WTC11 (cell line): ENCODE measurements at regions not wholly inside any gene's neighbourhood (a gene's known extent, or its start where the extent isn't known, plus 50 kb on each side); places are given as distances from the start of the nearest gene placed in this dataset.

Experiments
- ATAC-seq: fragments of 200-7000 bp; cut with Tn5 transposase; 2 replicates; pipeline ENCODE4 v1.10.0; 2021; ENCODE audit warnings: mild to moderate bottlenecking, moderate library complexity
- CTCF ChIA-PET: fragments of 300-600 bp; sonication (Branson Sonifier 250); formaldehyde crosslinking; loops from one replicate; lab custom pipeline; 2021; ENCODE audit warnings: antibody characterized with exemption; lab: Charles Lee
- POLR2A ChIA-PET: fragments of 350-600 bp; sonication (Branson Sonifier 250); formaldehyde crosslinking; loops from one replicate; lab custom pipeline; 2021; ENCODE audit warnings: antibody characterized with exemption; lab: Charles Lee
- DNase-seq: peaks from one replicate; pipeline ENCODE4 v3.0.0; 2021; ENCODE audit warnings: low spot score
- H3K27ac Mint-ChIP-seq: 2 replicates; pipeline ENCODE4 v1.8.0; 2021; ENCODE audit warnings: mixed read lengths
- H3K27me3 Mint-ChIP-seq: 2 replicates; pipeline ENCODE4 v1.8.0; 2021; ENCODE audit warnings: low read depth, mild to moderate bottlenecking, moderate library complexity, mixed read lengths
- H3K36me3 Mint-ChIP-seq: 2 replicates; pipeline ENCODE4 v1.8.0; 2021; ENCODE audit warnings: mixed read lengths
- H3K4me1 Mint-ChIP-seq: 2 replicates; pipeline ENCODE4 v1.8.0; 2022; ENCODE audit warnings: mixed read lengths
- H3K4me3 Mint-ChIP-seq: 2 replicates; pipeline ENCODE4 v1.8.0; 2021; ENCODE audit warnings: mild to moderate bottlenecking, moderate library complexity, mixed read lengths
- H3K9me3 Mint-ChIP-seq: 2 replicates; pipeline ENCODE4 v1.8.0; 2021; ENCODE audit warnings: mixed read lengths
- CREM ChIP-seq: sonication (generic); formaldehyde crosslinking; IDR thresholded peaks from 2 replicates; pipeline ENCODE4 v1.8.1; 2022; ENCODE audit warnings: mild to moderate bottlenecking, missing genetic modification reagents, moderate library complexity
- E2F5 ChIP-seq: sonication (generic); formaldehyde crosslinking; IDR thresholded peaks from 2 replicates; pipeline ENCODE4 v1.8.1; 2022; ENCODE audit warnings: mild to moderate bottlenecking, moderate library complexity, missing genetic modification reagents
- GRHL2 ChIP-seq: fragments of 250-450 bp; sonication (Bioruptor Pico); IDR thresholded peaks from 2 replicates; pipeline ENCODE4 v1.8.0; 2022; ENCODE audit warnings: mild to moderate bottlenecking, moderate library complexity; ENCODE audit not compliant: insufficient replicate concordance, severe bottlenecking
- IRF1 ChIP-seq: sonication (generic); formaldehyde crosslinking; IDR thresholded peaks from 2 replicates; pipeline ENCODE4 v1.8.0; 2023; ENCODE audit warnings: missing genetic modification reagents
- MLX ChIP-seq: sonication (generic); formaldehyde crosslinking; IDR thresholded peaks from 2 replicates; pipeline ENCODE4 v1.8.1; 2023; ENCODE audit warnings: mild to moderate bottlenecking, missing genetic modification reagents, moderate library complexity
- MXD4 ChIP-seq: fragments of 250-450 bp; sonication (Bioruptor Pico); IDR thresholded peaks from 2 replicates; pipeline ENCODE4 v1.8.0; 2021; ENCODE audit warnings: mild to moderate bottlenecking, moderate library complexity, borderline replicate concordance
- NFE2L1 ChIP-seq: sonication (generic); formaldehyde crosslinking; IDR thresholded peaks from 2 replicates; pipeline ENCODE4 v1.8.1; 2023; ENCODE audit warnings: missing genetic modification reagents
- NFYB ChIP-seq: sonication (generic); formaldehyde crosslinking; conservative IDR thresholded peaks from 2 replicates; pipeline ENCODE4 v1.8.0; 2022; ENCODE audit warnings: low read depth, missing genetic modification reagents
- PRRX2 ChIP-seq: fragments of 250-450 bp; sonication (Bioruptor Pico); IDR thresholded peaks from 2 replicates; pipeline ENCODE4 v1.8.0; 2021; ENCODE audit warnings: mild to moderate bottlenecking
- SMAD3 ChIP-seq: sonication (generic); formaldehyde crosslinking; IDR thresholded peaks from 2 replicates; pipeline ENCODE4 v1.8.0; 2022; ENCODE audit warnings: missing genetic modification reagents, mild to moderate bottlenecking, borderline replicate concordance
- SMAD4 ChIP-seq: sonication (generic); formaldehyde crosslinking; IDR thresholded peaks from 2 replicates; pipeline ENCODE4 v1.8.0; 2022; ENCODE audit warnings: mild to moderate bottlenecking, missing genetic modification reagents
- SOX15 ChIP-seq: fragments of 250-450 bp; sonication (Bioruptor Pico); IDR thresholded peaks from 2 replicates; pipeline ENCODE4 v1.9.0; 2021; ENCODE audit warnings: mild to moderate bottlenecking
- TP53 ChIP-seq: sonication (generic); formaldehyde crosslinking; IDR thresholded peaks from 2 replicates; pipeline ENCODE4 v1.8.1; 2023; ENCODE audit warnings: mild to moderate bottlenecking, missing genetic modification reagents
- USF1 ChIP-seq: sonication (generic); formaldehyde crosslinking; IDR thresholded peaks from 2 replicates; pipeline ENCODE4 v1.8.0; 2022; ENCODE audit warnings: mild to moderate bottlenecking, missing genetic modification reagents
- ZBTB21 ChIP-seq: sonication (generic); formaldehyde crosslinking; IDR thresholded peaks from 2 replicates; pipeline ENCODE4 v1.8.1; 2023; ENCODE audit warnings: mild to moderate bottlenecking, missing genetic modification reagents, borderline replicate concordance
- ZMAT4 ChIP-seq: fragments of 250-450 bp; sonication (Bioruptor Pico); IDR thresholded peaks from 2 replicates; pipeline ENCODE4 v1.9.0; 2021; ENCODE audit warnings: mild to moderate bottlenecking
- ZNF121 ChIP-seq: sonication (generic); formaldehyde crosslinking; IDR thresholded peaks from 2 replicates; pipeline ENCODE4 v1.8.0; 2023; ENCODE audit warnings: missing genetic modification reagents
- ZNF219 ChIP-seq: sonication (generic); formaldehyde crosslinking; IDR thresholded peaks from 2 replicates; pipeline ENCODE4 v1.8.0; 2023; ENCODE audit warnings: missing genetic modification reagents, mild to moderate bottlenecking, borderline replicate concordance
- ZNF232 ChIP-seq: sonication (generic); formaldehyde crosslinking; IDR thresholded peaks from 2 replicates; pipeline ENCODE4 v1.8.0; 2022; ENCODE audit warnings: mild to moderate bottlenecking, missing genetic modification reagents
- ZNF317 ChIP-seq: sonication (generic); formaldehyde crosslinking; IDR thresholded peaks from 2 replicates; pipeline ENCODE4 v1.8.1; 2023; ENCODE audit warnings: low read depth, mild to moderate bottlenecking, moderate library complexity, missing genetic modification reagents, borderline replicate concordance
- ZNF532 ChIP-seq: fragments of 250-450 bp; sonication (Bioruptor Pico); IDR thresholded peaks from 2 replicates; pipeline ENCODE4 v1.9.0; 2021; ENCODE audit warnings: mild to moderate bottlenecking, borderline replicate concordance
- TF ChIP-seq, protein P1 (sequence below): sonication (generic); formaldehyde crosslinking; IDR thresholded peaks from 2 replicates; pipeline ENCODE4 v1.8.1; 2023; ENCODE audit warnings: mild to moderate bottlenecking, missing genetic modification reagents

GRCh38 chr1:208880433-208881100 is 636.4 kb upstream of the PLXNA2 start:
- no peak for TF ChIP-seq ZMAT4 (CRISPR knock-in tag)
- no peak for TF ChIP-seq PRRX2 (CRISPR knock-in tag)
- TF ChIP-seq MXD4 (CRISPR knock-in tag): no peak
- no peak for TF ChIP-seq NFE2L1 (CRISPR knock-in tag)
- TF ChIP-seq CREM (CRISPR knock-in tag): no peak
- no peak for TF ChIP-seq ZBTB21 (CRISPR knock-in tag)
- Mint-ChIP-seq H3K9me3 (no peaks in the 10 kb centered on the region), H3K27ac (no peak overlapping the region), H3K27me3 (no peaks in the 10 kb centered on the region), H3K4me1 (no peaks in the 10 kb centered on the region), H3K36me3 (no peaks in the 10 kb centered on the region), H3K4me3 (no peak overlapping the region)
- ATAC-seq: no peak
- no peak for DNase-seq
- POLR2A ChIA-PET: no interaction called here
- CTCF ChIA-PET: no interaction called here

DNA sequence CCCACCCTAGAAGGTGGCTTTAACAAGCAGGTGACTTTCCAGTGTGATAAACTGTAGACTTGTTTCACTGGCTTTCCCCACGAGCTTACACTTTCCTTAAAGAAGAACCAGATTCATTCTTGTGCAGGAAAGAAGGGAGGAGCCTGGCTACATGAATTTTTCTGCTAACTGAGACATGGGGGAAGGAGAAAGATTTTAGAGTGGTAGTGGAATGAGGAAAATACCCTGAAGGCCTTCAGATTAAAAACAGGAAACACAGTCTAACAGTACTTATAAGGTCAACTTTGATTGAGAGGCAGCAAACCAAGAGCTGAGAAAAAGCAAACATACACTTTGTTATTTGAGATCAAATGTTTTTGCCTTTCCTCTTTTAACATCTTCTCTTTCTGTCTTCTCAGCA is 640.9 kb upstream of the PLXNA2 start:
- CTCF ChIA-PET: no interaction called here

GRCh38 chr1:208885650-208886049 is 641.5 kb upstream of the PLXNA2 start:
- H3K4me1 Mint-ChIP-seq: no peaks in the 10 kb centered on the region
- no peak overlapping the region for H3K27ac Mint-ChIP-seq
- H3K36me3 Mint-ChIP-seq: no peaks in the 10 kb centered on the region
- ChIA-PET CTCF (no interaction called here), POLR2A (no interaction called here)
- no peak overlapping the region for H3K4me3 Mint-ChIP-seq
- no peaks in the 10 kb centered on the region for H3K9me3 Mint-ChIP-seq
- no peak for ATAC-seq
- H3K27me3 Mint-ChIP-seq: no peaks in the 10 kb centered on the region
- DNase-seq: no peak
- TF ChIP-seq MLX (CRISPR knock-in tag): no peak
- no peak for TF ChIP-seq ZNF232 (CRISPR knock-in tag)
- no peak for TF ChIP-seq SMAD4 (CRISPR knock-in tag)
- no peak for TF ChIP-seq ZNF121 (CRISPR knock-in tag)
- no peak for TF ChIP-seq SMAD3 (CRISPR knock-in tag)
- TF ChIP-seq CREM (CRISPR knock-in tag): no peak
- TF ChIP-seq ZNF532 (CRISPR knock-in tag): no peak
- TF ChIP-seq NFYB: no peak
- no peak for TF ChIP-seq TP53 (CRISPR knock-in tag)

More for the DNA sequence above, 640.9 kb upstream of the PLXNA2 start:
- POLR2A ChIA-PET: no interaction called here
- Mint-ChIP-seq H3K27ac (no peak overlapping the region), H3K27me3 (no peaks in the 10 kb centered on the region), H3K4me3 (no peak overlapping the region), H3K4me1 (no peaks in the 10 kb centered on the region), H3K9me3 (no peaks in the 10 kb centered on the region), H3K36me3 (no peaks in the 10 kb centered on the region)
- TF ChIP-seq E2F5 (CRISPR knock-in tag) (no peak), IRF1 (CRISPR knock-in tag) (no peak), ZNF219 (CRISPR knock-in tag) (no peak), GRHL2 (no peak), ZNF317 (no peak), SOX15 (CRISPR knock-in tag) (no peak), MXD4 (CRISPR knock-in tag) (no peak), ZNF232 (CRISPR knock-in tag) (no peak), USF1 (CRISPR knock-in tag) (no peak)
- TF ChIP-seq, protein P1, sequence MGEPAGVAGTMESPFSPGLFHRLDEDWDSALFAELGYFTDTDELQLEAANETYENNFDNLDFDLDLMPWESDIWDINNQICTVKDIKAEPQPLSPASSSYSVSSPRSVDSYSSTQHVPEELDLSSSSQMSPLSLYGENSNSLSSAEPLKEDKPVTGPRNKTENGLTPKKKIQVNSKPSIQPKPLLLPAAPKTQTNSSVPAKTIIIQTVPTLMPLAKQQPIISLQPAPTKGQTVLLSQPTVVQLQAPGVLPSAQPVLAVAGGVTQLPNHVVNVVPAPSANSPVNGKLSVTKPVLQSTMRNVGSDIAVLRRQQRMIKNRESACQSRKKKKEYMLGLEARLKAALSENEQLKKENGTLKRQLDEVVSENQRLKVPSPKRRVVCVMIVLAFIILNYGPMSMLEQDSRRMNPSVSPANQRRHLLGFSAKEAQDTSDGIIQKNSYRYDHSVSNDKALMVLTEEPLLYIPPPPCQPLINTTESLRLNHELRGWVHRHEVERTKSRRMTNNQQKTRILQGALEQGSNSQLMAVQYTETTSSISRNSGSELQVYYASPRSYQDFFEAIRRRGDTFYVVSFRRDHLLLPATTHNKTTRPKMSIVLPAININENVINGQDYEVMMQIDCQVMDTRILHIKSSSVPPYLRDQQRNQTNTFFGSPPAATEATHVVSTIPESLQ (CRISPR knock-in tag): no peak
- DNase-seq: no peak
- no peak for ATAC-seq
